ENCODE measurements at regions not wholly inside any gene's neighbourhood (a gene's known extent, or its start where the extent isn't known, plus 50 kb on each side); places are given as distances from the start of the nearest gene placed in this dataset.
"Not testable (repeated sequence)": the region's sequence is repeated elsewhere in the genome, so short reads cannot be mapped to it uniquely, and the experiment has no call there.

DNA sequence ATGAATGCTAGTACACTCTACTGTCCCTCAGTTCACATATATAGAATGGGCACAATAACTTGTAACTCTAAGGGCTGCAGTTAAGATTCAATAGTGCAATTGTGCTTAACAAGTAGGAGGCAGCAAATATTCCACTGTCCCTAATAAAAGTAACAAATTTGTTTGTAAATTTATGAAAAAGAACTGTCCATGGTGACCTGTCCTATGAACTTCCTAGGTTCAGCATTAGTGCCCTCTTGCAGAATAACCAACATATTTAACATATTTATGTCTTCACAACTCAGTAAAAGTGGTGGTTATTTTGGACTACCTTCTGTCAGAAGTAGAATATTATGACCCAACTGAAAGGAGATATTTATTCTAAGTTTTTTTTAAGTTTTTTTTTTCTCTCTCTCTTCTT is 327.8 kb downstream of the CENPW start:
- DNase-seq (ENCODE audit: low read depth in 2 of 2), result no peak

DNA sequence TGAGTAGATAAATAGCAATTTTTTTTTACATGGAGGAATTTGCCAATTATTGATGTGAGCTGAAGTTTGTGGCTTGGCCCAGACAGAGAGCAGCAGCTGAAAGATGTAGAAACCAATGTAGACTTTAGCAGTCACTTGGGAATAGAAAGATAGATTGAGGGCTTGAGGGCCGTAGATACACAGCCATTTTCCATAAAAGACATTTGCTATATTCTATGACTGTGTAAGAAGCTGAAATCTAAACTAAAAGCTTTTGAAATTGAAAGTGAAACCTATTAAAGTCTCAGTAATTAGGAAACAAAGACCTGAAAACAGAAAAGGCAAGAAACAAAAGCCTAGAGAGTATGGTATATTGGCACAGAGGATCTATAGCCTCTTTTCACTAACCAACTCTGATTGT is 332.7 kb downstream of the CENPW start:
- DNase-seq (ENCODE audit: low read depth in 2 of 2), result no peak

DNA sequence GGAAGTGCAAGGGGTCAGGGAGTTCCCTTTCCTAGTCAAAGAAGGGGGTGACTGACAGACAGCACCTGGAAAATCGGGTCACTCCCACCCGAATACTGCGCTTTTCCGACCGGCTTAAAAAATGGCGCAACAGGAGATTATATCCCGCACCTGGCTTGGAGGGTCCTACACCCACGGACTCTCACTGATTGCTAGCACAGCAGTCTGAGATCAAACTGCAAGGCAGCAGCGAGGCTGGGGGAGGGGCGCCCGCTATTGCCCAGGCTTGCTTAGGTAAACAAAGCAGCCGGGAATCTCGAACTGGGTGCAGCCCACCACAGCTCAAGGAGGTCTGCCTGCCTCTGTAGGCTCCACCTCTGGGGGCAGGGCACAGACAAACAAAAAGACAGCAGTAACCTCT is 333.8 kb downstream of the CENPW start:
- not testable (repeated sequence) for DNase-seq (ENCODE audit: low read depth in 2 of 2)

DNA sequence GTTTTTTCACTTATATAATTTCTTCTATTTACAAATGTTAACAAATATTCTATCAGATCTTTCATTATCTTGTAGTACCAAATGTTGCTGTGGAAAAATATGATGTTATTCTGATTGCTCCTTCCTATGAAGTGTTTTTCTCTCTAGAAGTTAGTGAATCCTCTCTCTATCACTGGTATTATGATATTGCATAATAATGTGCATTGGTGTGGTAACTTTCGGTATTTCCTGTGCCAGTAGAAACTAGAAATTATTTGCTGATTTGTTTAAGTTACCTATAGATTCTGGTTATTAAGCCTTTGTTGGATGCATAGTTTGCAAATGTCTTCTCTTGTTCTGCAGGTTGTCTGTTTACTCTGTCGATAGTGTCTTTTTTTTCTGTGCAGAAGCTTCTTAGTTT is 342.5 kb downstream of the CENPW start:
- no peak for DNase-seq (ENCODE audit: low read depth in 2 of 2)

DNA sequence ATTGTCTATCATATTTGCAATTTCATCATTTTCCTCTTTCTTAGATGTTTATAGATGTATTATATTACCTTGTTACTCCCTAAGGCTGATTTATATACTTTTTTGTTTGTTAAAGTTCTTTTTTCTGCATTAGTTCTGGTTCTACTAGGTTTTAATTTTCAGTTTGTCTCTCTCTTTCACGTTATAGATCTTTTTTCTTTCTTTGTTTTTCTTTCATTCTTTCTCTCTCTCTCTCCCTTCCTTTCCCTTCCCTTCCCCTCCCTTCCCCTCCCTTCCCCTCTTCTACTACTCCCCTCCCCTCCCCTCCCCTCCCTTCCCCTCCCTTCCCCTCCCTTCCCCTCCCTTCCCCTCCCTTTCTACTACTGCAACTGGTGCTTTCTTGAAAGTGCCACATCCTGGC is 345.3 kb downstream of the CENPW start:
- no peak for DNase-seq (ENCODE audit: low read depth in 2 of 2)

DNA sequence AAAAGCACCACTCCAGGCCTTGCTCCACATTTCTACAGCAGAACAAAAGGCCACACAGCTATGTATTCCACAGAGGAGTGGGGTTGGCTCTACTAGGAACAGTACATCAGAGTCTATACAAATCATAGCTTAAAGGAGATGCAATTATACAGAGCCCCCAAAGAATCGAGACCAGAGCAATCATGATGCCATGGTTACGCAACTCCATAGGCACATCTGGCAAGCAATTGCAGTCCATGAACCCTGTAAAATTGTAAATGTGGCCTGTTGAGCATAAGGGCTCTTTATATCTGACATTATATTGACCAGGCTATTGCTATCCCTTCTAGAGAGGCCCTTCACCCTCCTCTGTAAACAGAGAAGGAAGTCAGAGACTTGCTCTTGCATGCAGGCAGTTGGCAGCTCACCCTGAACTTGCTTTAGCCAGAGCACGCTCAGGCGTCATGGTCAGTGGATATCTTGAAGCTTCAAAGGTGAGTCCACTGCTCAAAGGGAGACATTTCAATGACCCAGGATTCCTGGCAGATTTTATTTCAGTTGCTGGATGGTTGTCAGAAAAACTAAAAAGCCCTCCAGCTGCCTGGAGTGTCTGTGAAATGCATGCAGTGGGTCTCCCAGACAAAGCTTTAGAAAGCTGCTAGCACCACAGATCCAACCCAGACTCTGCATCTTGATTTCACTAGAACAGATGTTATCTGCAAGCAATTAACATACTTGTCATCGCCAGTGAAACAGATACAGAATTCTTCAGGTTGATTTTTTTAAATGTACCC is 357.2 kb downstream of the CENPW start:
- DNase-seq (ENCODE audit: low read depth in 2 of 2), result no peak

DNA sequence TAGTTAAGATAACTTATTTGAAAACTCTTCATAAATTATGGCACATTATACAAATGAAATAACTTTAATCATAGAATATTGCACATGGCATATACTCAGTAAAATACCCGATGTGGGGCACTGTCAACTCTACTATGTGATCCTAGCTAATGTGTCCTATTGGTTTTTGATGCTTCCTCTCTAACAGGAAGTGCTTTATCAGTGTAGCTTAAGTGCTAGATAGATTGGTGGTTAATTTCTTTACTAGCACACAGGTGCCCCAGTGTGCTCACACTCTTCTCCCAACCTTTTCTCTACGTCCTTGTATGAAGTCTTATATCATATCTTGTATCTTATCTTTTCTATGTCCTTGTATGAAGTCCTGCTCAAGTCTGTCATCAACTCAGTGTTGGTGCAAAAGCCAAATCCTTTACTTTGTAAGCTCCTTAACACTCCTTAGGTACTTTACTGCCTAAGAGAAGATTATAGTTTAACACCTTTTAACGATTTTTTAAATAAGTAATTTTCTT is 358.9 kb downstream of the CENPW start:
- DNase-seq (ENCODE audit: low read depth in 2 of 2), result no peak

DNA sequence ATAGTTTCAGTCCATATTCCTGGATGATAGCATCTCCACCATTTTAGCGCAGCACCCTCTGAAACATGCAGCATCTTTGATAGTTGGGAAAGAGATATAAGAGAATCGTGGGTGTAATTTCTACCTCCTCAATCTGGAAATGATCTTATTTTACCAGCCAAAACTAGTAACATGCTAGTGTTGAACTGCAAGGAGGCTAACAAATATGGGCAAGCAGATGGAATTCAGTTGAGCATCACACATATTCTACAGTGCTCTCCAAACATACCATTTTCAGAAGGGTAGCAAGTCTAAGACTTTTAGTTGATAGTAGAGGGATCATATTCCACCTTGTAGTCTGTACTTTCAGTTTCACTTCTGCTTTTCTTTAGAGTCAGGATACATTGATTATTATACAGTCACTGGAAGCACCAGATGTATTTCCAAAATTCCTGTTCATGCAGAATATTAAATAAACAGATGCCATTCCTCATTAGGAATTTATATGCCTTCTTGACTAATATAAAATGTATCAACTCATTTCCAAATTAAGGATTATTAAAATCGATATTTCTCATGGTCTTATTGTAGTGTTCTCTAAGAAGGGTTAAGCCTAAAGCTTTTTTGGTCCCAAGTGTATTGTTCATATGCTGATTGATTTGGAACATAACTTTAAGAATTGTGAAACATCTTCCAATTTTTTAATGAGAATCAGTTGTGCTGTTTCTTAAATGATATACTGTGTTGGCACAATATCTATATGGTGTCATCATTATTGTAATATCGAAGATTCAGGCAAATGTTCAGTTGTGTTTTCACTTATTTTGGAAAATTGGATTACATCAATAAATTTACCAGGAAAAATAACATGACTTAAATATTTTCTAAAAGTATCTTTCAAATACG is 362.0 kb downstream of the CENPW start:
- no peak for DNase-seq (ENCODE audit: low read depth in 2 of 2)

DNA sequence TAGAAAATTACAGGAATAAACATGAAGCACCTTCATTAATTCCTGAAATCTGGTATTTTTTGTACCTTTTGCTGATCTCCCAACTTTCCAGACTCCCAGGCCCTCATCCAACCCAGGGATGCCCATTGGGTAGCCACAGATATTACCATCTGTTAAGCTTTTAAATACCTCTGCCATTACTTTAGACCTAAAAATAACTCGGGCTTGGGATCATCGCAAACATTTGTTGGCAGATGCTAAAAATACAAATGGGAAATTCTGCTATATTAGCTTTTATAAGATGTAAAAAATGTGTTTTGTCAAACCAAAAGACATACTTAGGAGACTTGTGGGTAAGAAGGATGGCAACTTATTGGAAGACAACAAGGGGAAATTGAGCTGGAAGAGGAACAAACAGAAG is 376.1 kb downstream of the CENPW start:
- no peak for DNase-seq (ENCODE audit: low read depth in 2 of 2)

DNA sequence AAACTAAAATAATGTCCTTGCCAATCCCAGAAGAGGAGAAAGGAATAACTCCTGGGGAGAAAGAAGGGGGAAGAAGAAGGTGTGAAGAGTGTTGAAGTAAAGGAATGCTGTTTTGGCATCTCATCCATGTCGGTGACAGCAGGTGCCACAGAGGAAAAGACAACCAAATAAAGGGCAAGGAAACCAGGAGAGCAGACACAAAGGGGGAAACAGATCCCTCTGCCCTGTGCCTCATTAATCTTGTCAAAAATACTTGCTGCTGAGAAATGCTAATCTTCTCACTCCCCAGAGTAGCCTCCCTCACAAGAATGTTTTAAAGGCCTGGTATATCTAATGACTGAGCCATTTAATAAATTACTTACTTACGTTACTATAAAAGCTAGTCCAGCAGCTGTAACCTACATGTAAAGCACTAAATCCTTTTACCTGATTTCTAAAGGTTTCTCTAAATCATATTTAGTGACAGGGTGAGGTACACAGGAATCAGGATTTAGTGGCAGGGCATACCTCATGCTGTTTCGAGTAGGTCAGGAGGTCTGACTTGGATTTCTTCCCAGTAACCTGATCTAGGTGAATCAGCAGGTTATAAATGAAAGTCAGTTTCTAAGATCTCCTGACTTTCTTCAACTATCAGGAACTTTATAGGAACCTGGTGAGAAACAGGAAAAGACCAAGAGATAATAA is 377.1 kb downstream of the CENPW start:
- no peak for DNase-seq (ENCODE audit: low read depth in 2 of 2)

DNA sequence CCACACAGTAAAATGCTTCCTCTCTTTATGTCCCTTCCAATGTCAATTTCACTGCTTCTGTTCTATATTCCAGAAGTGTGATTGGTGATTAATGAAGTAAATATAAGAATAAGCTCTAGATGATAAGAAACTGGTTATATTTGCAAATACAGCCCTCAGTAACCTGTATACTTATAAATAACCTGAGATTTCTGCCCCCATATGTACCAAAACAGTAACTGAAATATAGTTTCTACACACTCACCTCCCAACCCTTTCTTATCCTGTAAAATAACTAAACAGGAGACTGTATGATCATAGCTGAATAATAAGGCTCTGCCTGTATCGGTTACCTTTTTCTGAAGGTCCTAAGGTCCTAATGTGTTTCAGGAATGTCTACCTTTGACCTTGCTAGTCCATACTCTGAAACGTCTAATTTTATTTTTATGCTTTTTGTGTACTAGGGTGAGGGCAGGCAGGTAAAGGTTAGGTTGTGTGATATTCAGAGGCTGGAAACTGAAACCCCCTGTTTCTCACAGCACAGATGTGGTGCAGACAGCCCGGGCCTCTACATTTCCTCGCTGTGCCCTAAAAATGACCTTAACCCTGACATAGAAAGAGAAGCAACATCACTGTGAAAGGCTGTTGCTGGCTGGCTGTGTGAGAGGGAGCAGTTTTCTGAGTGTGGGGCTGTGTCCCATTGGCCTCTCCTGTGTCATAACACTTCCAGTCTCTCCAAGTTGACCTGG is 378.8 kb downstream of the CENPW start:
- DNase-seq (ENCODE audit: low read depth in 2 of 2), result no peak

DNA sequence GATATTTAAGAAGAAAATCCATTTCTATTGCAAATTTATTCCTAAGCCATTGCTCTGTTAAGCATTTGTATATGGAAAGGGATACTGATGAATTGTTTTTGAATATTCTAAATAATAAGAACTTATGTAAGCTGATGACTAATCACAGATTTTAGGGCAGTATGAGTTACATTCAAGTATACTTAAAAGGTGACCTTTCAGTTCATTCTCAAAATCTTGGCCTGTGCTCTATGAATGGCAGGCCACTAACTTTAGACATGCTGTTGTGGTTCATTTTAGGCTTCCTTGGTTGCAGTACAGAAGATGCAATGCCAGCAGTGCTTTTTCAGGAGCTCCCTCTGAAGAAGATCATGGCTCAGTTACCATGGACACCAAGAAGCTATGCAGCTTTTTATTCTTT is 380.4 kb downstream of the CENPW start:
- DNase-seq (ENCODE audit: low read depth in 2 of 2), result no peak

DNA sequence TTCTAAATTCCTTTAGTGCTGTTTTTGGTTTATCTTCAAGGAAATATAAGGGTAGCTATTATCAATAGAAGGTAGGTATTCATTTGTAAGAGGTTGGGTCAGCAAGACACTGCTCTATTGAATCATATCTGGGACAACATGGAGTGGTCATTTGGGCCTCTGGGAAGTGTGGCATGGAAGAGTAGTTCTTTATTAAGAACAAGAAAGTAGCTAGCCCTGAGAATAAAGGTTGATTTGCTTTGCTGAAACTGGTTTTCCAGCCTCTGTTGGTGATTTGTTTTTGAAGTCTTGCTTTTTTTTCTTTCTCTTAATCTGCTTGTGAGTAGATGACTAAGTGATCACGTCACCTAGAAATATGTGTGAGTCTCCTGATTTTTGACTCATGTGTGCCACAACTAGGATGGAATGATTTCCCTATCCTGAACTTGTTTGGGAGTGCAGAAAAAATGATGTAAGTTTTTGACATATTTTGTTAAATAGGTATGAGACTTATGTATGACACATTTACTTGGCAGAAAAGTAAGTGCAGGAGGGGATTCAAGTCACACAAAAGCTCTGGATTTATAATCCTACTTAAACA is 381.8 kb downstream of the CENPW start:
- DNase-seq (ENCODE audit: low read depth in 2 of 2), result no peak

DNA sequence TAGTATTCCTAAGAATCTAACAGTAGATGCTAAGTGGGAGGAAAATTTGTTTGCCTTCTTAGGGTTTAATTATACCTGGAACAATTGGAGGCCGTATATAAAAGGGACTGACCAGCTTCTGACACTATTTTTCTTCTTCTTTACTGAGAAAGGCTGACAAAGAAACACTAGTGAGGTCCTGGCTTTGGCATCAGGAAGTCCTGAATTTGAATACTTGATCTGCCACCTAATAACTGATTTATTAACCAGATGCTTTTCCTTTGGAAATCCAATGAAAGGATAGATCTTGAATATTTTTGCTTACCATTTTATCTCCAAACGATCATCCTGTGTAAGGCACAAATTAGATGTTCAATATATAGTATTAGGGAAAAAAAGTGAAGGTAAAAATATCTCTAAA is 382.5 kb downstream of the CENPW start:
- no peak for DNase-seq (ENCODE audit: low read depth in 2 of 2)

DNA sequence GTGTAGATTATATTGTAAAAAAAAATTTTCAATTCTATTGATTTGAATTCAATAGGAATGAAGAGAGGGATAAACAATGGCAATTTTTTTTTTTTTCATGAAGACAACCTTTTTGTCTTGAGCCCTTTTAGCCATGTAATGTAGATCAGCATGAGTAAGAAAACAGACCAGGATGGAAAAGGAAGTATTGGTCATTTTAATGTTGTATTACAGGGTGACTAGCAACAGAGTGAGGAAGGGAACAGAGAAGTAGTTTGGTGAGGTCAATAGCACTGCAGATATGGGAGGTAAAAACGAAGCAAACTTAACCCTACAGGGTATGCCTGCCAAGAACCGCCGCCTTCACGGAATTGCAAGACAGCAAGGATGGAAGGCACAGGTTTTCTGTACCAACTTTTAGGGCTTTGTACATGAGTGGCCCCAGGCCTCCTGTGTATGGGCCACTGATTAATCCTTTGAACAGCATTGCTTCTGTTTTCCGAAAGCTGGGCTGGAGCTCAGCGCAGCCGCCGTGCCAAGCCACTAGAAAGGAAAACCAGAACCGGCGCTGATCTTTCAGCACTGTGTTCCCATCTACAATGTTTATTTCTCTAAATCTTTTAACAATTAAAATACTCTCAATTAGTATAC is 383.7 kb downstream of the CENPW start:
- no peak for DNase-seq (ENCODE audit: low read depth in 2 of 2)

DNA sequence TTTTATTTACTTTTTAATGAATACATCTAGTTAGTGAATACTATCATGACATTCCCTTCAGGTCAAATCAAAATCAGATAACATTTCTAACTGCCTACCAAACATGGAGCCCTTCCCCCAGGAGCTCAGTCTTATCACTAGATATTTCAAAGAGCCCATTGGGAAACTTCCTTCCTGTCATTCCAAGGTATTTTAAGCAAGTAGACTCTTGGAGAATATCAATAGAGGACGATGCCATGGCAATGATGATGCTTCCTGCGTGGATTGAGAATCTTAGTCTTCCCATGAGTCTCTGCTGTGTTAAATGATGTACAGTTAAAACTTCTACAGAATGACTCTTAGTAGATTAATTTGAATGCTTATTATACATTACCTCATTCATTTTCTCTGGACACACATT is 384.9 kb downstream of the CENPW start:
- no peak for DNase-seq (ENCODE audit: low read depth in 2 of 2)

DNA sequence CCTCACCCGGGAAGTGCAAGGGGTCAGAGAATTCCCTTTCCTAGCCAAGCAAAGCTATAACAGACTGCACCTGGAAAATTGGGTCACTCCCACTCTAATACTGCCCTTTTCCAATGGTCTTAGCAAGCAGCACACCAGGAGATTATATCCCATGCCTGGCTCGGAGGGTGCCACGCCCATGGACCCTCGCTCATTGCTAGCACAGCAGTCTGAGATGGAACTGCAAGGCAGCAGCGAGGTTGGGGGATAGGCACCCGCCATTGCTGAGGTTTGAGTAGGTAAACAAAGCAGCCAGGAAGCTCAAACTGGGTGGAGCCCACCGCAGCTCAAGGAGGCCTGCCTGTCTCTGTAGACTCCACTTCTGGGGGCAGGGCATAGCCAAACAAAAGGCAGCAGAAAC is 386.5 kb downstream of the CENPW start:
- not testable (repeated sequence) for DNase-seq (ENCODE audit: low read depth in 2 of 2)

DNA sequence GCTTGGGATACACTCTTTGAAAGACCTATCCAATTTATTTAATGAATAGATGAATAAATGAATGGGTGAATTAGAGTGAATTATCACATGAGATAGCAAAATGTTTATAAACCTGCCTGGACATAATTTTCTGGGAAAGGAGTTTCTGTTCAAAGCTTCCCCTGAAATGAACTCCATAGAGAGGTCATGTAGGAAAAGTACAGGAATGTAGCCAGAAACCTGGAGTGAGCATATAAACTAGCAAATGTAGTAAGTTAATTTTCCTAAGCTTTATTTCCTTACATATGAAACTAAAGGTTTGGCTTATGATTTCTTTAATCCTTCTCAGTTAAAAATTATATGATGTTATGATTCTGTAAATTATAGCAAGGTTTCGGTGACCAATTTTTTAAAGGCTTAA is 380.3 kb upstream of the RSPO3 start:
- DNase-seq (ENCODE audit: low read depth in 2 of 2), result no peak

DNA sequence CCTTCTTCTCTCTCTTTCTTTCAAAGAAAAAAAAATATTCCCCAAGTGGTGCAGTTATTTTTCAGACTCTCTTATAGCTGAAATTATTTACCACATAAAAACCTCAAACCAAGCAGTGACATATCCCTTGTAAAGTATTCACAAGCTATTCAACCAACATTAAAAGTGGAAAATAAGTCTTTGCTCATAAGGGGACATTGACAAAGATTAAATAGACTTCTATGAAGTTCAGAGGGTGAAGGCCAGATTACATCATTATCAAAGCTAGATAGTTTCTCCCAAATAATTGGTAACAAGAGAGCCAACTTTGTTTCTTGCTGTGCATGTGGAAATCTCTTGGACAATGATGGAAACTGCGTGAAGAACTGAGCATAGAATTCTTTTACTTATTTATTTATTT is 379.8 kb upstream of the RSPO3 start:
- no peak for DNase-seq (ENCODE audit: low read depth in 2 of 2)

DNA sequence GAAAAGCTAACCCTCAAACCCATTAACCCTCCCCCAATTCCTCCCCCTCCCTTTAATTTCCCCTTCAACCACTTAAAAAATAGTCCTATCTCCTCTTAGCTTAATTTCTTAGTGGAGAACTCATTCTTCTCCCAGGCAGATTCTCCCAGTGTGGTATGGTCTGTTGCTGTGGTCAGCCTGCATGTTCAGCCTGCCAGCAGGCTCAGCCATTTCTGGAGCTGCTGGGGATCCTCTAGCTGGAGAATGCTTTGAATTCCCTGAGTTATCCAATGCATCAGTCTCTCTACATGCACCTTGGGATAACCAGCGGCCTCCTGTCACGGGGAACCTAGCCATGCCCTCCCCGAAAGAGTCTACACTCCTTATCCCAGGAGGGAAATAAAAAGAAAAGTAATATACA is 375.4 kb upstream of the RSPO3 start:
- DNase-seq (ENCODE audit: low read depth in 2 of 2), result no peak
